ENCODE measurements at regions not wholly inside any gene's neighbourhood (a gene's known extent, or its start where the extent isn't known, plus 50 kb on each side); places are given as distances from the start of the nearest gene placed in this dataset.

DNA sequence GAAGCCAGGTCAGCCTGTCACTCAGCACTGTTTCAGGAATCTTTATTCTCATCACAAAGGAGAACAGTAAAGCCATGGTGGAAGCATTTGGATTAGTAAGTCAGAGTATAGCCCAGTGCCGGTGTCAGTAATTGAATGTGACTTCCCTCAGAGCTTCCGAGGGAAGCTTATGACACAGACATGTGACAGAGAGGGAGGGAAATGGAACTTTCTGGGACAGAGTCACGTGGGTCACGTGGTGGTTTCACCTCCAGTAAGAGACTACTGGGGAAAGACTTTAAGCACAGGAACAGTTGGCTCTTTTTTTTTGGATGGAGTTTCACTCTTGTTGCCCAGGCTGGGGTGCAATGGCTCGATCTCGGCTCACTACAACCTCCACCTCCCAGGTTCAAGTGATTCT, 53.3 kb upstream of the CCDC160 start:
- TF ChIP-seq, protein P1, sequence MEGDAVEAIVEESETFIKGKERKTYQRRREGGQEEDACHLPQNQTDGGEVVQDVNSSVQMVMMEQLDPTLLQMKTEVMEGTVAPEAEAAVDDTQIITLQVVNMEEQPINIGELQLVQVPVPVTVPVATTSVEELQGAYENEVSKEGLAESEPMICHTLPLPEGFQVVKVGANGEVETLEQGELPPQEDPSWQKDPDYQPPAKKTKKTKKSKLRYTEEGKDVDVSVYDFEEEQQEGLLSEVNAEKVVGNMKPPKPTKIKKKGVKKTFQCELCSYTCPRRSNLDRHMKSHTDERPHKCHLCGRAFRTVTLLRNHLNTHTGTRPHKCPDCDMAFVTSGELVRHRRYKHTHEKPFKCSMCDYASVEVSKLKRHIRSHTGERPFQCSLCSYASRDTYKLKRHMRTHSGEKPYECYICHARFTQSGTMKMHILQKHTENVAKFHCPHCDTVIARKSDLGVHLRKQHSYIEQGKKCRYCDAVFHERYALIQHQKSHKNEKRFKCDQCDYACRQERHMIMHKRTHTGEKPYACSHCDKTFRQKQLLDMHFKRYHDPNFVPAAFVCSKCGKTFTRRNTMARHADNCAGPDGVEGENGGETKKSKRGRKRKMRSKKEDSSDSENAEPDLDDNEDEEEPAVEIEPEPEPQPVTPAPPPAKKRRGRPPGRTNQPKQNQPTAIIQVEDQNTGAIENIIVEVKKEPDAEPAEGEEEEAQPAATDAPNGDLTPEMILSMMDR (IDR thresholded peaks at IDR 0.05) = no peak
- no peak for TF ChIP-seq POLR2A (IDR thresholded peaks at IDR 0.05)
- no peak for TF ChIP-seq EP300 (IDR thresholded peaks at IDR 0.05)
